GM12872 (cell line): ENCODE measurements at regions not wholly inside any gene's neighbourhood (a gene's known extent, or its start where the extent isn't known, plus 50 kb on each side); places are given as distances from the start of the nearest gene placed in this dataset.

ENCODE experiments used
- TF ChIP-seq, protein P1 (sequence below): IDR thresholded peaks from 3 replicates; pipeline ENCODE4 v1.5.1; 2011; ENCODE audit warnings: low read depth, mild to moderate bottlenecking, low read length, moderate library complexity; ENCODE audit not compliant: insufficient read depth

DNA sequence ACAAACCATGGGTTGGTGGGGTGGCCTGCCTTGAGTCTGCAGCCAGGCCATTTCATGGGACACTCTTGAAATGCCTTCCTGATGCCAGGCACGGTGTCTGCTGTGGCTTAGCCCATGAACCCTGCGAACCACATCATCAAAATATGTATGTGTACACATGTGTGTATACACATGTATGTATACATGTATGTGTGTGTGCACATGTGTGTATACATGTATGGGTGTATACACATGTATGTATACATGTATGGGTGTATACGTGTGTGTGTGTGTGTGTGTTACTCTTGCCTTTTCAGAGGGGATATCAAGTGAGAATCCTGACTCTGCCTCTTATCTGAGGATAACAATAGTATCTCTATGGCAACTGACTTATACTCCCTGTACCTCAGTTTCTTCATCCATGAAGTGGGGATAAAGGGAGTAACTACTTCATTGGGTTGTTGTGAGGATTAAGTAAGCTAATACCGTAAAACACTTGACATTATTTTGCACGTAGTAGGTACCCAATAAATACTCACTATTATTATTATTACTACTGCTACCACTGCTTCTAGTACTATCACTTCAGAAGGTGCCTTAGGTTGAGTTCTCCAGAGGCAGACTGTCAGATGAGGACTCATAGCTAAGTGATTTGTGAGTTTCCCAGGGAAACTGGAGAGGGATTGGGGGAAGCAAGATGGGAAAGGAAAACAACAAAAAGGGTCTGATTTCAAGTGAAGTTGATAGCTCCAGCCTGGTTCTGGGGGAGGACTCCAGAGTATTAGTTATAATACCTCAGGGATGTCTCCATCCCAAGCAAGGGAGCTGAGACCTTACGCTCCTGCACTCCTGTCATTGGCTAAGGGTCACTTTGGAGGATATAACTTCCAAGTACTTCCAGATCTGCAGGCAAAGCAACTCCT lies 110.5 kb downstream of the VEGFA start:
- TF ChIP-seq, protein P1, sequence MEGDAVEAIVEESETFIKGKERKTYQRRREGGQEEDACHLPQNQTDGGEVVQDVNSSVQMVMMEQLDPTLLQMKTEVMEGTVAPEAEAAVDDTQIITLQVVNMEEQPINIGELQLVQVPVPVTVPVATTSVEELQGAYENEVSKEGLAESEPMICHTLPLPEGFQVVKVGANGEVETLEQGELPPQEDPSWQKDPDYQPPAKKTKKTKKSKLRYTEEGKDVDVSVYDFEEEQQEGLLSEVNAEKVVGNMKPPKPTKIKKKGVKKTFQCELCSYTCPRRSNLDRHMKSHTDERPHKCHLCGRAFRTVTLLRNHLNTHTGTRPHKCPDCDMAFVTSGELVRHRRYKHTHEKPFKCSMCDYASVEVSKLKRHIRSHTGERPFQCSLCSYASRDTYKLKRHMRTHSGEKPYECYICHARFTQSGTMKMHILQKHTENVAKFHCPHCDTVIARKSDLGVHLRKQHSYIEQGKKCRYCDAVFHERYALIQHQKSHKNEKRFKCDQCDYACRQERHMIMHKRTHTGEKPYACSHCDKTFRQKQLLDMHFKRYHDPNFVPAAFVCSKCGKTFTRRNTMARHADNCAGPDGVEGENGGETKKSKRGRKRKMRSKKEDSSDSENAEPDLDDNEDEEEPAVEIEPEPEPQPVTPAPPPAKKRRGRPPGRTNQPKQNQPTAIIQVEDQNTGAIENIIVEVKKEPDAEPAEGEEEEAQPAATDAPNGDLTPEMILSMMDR, result no peak

GRCh38 chr6:43879722-43880121 lies 109.7 kb downstream of the VEGFA start:
- TF ChIP-seq, protein P1, result no peak

- TF ChIP-seq, protein P1, result no peak
Measured at GRCh38 chr6:43878823-43879495, 108.9 kb downstream of the VEGFA start.

- TF ChIP-seq, protein P1, result no peak
Measured at GRCh38 chr6:43878127-43878634, 108.2 kb downstream of the VEGFA start.

DNA sequence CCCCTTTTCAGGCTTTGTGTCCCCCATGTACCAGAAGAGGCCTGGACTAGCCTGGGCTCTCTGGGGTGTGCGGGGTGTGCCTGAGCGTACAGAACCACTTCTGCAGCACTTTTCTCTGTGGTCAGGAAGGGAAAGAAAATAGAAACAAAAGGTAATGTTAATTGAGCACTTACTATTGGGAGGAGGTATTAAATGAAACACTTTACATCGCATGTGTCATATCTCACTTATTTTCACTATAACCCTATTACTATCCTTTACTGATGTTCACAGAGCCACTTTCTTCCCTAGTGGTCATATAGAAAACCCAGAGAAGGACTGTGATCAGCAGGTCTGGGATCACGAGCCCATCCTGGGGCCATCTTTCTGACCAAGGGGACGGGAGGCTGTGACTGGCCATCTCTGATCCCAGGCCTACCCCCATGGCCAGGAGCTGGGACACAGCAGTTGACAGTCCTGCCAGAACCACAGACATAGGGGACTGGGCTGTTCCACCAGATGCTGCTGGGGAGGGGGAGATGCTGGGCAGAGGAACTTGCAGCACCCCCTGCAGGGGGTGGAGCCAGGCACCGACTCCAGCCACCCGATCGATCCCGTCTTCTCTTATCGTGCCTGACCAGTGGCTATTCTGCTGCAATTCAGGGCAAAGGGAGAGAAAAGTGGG lies 107.6 kb downstream of the VEGFA start:
- TF ChIP-seq, protein P1, result no peak

DNA sequence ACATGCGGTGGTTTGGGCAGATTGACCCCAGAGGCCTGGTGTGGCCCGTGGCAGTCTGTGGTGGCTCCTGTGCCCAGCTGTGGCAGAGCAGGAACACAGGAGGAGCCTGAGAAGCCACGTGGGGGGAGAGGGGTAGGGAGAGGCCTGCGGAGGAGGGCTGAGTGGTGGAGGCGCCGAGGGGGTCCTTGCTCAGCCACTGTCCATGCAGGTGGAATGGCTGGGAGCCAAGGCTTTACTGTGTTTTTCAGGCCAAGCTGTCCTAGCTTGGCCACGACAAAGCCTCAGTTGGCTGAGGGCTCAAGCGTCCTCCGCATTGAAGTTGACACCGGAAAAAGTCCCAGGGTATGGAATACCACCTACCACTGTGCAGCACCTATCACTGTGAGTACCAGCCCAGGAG lies 107.0 kb downstream of the VEGFA start:
- TF ChIP-seq, protein P1, result no peak

DNA sequence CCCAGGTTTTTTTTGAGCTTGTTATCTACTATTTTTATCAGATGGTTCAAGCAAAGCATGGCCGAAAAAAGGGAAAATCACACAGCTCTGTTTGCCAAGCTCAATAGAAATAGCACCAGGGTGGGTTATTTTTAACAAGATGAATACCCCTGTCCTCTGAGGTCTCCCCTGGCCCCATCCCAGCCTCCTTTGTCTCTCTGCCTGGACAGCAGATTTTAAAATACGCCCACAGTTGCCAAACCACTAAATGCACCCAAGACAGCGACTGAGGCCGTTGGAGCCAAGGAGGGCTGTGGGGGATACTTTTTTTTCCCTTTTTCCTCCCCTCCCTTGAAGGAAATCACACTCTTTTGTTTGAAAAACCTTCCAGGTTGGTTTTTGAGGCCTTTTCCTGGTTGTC lies 106.6 kb downstream of the VEGFA start:
- TF ChIP-seq, protein P1, result no peak
